NCI-H69 (cell line): ENCODE measurements at regions not wholly inside any gene's neighbourhood (a gene's known extent, or its start where the extent isn't known, plus 50 kb on each side); places are given as distances from the start of the nearest gene placed in this dataset.

Experiments used
- DNase-seq: peaks from one replicate; lab custom pipeline; 2025; lab: John Stamatoyannopoulos, UW

DNA sequence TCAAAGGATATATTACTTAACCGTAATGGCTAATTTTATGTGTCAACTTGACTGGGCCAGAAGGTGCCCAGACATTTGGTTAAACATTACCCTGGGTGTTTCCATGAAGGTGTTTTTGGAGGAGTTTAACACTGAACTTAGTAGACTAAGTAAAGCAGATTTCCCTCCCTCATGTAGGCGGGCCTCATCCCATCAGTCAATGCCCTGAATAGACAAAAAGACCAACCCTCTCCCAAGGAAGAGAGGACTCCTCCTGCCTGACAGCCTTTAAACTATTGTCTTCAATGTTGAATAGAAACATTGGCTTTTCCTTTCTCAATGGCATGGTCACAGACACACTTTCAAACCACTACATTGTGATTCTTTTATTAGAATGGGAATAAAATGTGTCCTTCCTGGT is 121.9 kb downstream of the SETD4 start:
- DNase-seq = no peak

DNA sequence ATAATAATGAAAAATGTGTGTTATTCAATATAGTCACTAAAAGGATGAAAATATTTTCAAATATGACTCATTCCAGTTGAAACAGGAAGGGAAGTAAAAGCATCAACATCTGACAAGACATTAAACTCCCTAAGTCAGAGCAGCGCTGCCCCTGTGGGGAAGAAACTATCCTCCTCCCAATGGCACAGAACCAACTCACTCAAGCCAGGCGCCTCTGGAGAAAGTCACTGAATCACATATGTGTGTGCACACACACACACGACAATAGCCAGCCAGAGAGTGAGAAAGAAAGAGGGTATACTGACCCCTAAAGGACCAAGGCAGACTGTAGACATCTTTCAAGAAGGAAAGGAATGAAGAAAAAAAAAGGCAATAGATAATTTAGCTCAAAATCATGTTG is 126.9 kb downstream of the SETD4 start:
- no peak for DNase-seq

DNA sequence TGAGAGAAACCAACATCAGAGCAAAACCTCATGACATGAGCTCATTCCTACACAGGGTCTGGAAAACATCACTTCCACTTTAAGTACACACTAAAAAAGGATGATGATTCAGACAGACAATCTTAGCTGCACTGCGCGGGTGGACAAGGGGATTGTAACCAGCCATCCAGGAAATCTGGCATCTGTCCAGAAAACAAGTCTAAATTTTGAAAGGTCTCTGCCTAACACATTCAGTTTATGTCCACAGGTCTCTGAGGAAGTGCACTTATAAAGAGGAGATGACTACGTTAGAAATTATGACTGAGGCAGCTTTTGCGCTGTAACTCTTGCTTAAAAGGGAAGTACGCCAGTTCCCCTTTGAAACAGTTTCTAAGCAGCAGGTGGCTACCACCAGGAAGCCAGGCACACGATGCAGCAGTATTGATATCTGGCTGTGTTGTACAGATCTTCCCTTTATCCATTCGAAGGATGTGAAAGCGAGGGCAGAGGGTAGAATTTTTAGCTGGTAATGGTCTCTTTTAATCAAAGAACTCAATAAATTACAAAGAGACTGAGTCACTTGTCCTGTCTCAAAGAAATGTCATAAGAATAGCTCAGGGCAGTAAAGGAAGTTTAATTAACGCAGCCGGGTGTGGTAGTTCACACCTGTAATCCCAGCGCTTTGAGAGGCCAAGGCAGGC is 128.0 kb downstream of the SETD4 start:
- DNase-seq = peak; percentile 47

DNA sequence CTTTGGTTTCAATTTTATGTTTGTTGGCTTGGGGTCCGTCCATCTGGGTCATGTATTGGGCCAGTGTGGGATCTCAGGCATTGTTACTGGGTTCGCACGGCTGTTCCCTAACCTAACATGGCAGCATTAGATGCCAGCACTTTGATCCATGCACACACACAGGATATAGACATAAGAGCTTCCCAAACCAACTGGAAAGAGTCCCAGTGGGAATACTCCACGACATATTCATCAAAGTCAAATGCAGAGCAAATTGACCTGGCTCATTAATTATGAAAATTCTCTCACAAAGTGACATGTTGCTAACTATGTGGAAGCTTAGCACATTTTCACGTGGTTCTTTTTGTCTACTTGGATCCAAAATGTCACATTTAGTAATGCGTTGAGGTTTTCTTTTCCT is 130.4 kb downstream of the SETD4 start:
- DNase-seq = no peak

DNA sequence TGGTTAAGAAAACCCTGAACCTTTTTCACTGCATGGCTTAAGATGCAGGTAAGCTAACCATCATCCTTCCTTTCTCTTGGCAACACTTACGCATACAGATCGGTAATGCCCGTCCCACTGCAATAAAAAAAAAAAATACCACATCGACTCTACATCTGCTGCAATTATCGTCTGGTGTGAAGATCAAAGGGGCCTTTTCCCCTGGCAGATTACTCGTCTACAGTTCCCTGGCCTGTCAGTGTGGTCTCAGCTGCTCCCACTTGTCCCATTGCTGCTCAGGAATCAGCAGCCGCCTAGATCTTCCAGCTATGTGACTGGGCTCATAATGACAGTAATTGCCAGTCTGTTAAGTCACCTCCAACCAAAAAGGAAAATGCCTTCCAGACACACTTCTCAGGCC is 133.1 kb downstream of the SETD4 start:
- DNase-seq = no peak

DNA sequence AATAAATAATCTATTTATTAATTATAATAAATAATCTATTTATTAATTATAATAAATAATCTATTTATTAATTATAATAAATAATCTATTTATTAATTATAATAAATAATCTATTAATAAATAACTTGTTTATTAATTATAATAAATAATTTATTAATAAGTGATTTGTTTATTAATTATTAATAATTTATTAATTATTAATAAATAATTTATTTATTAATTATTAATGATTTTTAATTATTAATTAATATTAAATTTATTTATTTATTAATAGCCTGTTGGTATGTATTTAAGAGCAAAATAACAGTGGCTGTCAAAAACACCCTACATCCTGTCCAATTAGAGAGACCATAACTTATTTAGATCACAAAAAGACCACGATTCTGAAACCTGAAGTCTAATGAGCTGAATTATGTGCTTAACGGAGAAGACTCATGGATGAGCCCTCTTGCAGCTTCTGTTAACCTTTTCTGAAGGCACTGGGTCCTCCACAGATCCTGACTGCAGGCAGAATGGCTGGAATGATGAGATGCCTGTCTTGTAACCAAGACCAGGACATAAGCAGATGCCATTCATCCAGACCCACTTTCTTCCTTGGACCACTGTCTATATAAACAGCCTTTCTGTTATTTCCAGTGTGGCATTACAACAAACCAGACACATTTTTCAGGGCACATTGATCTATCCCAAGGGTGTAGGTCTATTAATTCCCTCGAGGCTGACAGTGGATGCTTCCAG is 134.2 kb downstream of the SETD4 start:
- DNase-seq = peak; percentile 11

DNA sequence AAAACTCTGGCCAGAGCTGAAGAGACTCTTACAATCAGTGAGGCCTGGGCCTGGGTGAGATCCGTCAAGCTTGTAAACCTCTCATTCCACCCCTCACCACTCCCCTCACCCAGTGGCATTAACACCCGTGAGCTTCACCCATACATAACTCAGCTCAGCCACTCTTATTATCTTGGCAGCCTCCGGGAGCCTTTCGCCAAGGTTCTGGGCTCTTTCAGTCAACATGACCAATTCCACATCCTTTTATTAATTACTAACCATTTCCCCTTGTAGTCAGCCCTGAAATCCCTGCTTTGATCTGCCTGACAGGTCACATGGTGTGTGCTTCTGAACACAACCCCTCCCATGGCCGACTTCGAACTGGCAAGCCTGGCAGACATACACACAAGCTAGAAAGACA is 134.8 kb downstream of the SETD4 start:
- peak; percentile 21 for DNase-seq

DNA sequence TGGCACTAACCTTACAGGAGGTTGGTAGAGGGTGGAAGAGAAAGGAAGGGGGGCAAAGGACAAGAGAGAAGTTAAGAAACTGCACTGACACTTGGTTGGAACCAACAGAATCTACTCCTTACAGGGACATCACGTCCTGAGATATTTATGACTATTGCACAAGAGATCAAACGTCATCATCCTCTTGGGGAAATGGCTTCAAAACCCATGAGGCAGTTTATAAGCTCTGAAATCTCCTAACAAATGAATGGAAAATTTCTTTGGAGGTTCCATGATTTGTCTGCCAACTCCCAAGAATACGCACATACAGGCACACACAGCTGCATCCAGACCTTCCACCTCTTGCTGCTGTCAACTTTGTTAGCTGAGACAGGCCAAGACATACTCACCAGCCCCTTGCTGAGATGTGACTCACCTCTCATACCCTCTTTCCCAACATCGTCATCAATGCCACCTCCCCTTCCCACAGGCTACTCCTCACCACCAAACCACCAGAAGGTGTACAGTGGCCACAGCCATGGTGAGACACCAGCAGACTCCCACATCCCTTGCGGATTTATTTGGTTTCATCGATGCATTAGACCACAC is 135.5 kb downstream of the SETD4 start:
- no peak for DNase-seq

DNA sequence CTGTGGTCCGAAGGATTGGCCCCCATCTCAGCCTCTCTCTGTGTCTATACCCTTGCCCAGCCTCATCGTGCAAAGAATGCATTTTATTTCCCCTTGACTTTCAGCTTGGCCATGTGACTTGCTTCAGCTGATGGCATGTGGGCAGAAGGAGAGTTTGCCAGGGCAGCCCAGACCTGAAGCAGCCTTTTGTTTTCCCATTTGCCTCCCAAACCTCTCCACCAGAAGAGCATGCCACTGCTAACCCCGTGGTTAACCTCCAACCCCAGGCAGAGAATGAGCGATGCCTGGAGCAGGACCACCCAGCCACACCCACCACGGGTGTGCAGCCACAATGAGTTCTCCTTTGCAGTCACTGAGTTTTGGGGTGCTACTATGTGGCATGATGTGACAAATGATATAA is 136.4 kb downstream of the SETD4 start:
- no peak for DNase-seq

DNA sequence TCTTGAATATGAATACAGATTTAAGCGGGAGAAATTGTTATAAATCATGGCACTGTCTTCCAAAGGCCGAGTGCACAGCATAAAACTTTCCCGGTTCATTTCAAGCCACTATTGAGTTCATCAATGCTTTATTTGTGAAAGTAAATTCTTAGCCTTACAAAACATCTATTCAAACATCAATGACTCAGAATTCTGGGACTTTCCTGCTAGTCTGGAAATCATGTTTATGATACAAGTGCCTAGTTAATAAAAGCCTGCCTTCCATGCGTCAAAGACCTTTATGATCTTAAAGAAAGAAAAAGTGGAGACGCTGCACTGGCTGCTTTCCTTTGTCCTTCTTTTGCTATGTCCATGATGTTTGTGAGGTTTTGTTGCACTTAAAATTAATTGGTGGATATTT is 137.7 kb downstream of the SETD4 start:
- DNase-seq = no peak

DNA sequence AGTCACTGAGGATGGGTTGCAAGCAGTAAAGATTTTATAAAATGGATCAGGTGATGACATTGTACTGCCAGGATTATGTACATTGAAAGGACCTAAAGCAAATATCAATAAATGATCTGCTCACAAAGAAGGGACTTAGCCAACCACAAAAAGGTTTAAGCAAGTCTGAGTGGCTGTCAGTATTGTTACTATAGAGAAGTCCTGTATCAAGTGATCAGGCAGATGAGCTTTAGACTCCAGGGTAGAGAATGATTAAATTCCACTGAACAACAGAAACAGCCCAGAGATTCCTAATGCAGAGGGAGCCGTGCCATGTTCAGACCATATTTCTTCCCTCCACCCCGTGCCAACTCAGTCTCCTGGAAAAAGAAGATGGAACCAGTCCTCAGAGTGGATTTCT is 138.9 kb downstream of the SETD4 start:
- DNase-seq = no peak

DNA sequence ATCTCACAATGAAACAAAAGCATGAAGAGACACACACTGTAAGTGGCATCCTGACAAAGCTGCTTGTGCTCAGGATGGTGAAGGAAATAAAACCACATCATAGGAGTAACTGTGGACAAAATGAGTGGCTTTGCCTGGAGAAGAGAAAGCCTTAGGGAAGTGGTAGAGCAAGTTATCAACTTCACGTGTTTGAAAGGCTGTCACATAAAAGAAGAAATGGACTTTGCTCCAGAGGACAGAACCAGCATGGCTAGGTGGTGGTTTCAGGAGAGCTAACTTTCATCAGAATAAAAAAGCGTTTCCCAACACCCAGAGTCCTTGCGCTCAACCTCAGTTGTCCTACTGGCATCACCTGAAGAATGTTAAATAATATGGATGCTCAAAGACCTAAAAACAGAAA is 139.9 kb downstream of the SETD4 start:
- no peak for DNase-seq

DNA sequence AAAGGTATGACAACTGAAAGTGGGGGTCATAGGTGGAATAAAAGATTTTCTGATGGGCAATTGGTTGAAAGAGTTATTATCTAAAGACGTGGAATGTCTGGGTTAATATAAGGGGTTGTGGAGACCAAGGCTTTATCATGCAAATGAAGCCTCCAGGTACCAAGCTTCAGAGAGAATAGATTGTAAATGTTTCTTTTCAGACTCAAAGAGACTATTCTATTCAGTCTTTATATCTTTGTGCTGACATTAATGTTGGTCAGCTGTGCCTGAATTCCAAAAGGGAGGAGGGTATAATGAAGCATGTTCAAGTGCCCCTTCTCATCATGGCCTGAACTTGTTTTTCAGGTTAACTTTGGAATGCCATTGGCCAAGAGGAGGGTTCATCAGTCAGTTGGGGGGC is 145.3 kb downstream of the SETD4 start:
- no peak for DNase-seq

DNA sequence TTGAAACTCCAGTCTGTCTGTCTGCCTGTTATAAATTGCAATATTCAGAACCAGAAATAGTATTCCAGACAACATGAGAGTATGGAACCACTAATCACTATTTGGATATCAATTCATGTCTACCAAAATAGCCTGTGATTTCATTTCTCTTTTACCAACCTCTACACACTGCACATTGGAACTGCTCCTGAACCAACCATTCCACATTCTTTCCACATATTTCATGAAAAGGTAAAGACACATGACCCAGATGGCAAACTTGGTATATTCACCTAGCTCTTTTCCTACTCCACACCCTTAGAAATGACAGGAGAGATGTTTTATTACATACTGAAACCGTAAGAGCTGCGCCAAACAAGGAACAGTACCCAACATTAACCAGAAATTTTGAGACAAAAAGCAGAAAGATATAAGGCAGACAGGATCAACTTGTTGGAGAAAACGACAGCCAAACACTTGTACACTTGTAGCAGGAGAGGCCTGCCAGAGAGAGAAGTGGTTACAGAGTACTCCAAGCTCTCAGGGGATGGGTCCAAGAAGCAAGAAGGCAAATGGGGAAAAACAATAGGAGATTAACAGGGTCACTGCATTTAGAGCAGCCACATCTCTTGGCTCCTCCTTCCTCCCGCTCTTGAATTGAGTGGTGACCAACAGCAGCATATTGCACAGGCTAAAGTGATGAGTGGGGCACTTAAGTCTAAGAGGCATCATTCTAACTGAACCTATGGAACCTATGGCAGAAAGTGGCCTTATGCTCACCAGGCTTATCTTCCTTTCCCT is 148.7 kb downstream of the SETD4 start:
- no peak for DNase-seq

DNA sequence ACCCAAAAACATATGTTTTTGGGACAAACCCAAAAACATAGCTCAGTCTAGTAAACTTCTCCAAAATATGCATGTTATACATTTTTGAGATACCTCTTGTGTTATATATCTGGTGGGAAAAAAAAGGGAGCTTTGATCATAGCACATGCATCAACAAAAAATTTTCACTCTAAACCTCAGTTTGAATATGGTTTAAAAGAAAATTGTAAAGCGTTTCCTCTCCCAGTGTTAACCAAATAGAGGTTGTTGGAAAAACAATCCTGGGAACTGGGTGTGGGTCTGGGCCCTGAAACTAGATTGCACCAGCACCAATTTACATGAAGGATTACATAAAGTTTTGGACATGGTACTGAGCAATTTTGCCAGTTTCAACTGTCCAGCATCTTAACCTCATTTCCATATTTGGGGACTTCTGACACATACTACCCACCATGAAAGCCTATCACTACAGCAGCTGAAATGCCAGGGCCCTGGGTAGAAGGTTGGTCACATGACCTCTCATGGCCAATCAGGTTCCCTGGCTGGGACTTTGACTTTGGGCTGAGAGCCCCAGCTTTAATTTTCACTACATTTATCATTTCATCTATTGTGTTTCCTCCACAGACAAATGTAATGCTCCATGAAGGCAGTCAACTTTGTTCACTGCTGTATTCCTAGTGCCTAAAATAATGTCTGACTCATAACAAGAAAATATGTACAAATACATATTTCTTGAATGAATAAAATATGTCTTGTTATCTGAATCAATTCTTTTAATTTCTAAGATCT is 150.7 kb downstream of the SETD4 start:
- DNase-seq = no peak

DNA sequence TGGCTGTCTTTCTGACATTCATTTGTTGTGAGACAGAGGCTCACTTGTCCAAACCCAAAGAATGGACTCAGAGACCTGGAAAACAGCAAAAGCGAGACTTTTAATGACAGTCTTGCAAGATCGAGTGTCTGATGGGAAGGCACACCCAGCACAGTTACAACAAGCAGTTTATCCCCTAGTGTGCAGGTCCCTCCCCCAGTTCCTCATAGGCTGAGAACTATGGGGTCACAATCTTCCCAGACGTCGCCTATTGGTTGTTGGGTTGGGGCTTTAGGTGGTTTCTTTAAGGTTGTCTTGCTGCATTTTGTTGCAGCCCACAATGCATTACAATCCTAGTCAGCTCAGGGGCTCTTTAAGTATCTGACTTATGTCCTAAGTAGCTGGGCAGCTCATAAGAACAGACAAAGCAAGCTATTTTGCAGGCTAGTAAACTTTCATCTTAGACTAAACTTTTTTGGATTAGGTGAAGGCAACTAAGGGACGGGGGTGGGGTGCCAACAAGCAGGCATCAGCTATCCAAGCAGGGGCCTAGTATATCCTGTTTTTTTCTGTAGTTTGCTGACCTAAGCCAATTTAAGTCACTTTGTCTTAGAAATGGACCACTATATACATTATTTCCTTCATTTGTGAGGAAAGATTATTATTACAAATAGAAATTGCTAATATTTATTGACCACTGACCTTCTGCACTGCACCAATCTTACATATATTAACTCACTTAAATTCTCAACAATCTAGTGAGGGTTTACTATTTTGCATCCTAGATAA is 151.8 kb downstream of the SETD4 start:
- DNase-seq = no peak

DNA sequence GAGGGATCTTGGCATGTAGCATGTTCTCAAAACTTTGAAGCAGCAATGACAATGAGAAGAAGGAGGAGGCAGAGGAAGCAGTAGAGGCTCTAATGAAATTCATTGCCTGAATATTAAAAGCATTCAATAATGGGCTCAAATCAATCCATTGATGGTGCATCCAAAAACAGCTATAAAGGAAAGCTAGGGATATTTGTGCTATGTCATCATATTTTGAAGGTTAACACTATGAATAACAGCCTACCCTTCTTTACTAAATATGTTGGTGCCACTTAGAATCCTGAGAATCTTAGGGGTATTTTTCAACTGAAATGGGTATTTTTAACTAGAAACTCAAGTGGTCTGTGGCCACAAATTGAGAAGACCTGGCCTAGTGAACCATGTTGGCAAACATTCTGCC is 153.7 kb downstream of the SETD4 start:
- no peak for DNase-seq

DNA sequence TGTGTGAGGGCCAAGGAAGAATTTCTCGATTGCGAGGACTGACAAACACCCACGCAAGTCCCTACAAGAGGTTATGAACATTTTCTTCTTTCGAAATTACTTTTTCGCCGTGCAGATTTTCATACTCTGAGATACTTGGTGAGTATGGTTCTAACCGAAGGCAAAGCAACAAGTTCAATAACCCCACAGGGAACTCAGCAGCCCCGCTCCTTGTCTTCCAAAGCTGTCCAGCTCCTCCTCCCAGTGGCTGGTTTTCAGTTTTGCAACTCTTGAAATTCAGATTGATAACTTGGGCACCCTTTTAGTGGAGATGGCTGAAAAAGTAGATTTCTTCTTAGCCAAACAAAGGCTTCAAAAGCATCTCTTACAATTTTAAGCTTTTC is 154.4 kb downstream of the SETD4 start:
- no peak for DNase-seq

DNA sequence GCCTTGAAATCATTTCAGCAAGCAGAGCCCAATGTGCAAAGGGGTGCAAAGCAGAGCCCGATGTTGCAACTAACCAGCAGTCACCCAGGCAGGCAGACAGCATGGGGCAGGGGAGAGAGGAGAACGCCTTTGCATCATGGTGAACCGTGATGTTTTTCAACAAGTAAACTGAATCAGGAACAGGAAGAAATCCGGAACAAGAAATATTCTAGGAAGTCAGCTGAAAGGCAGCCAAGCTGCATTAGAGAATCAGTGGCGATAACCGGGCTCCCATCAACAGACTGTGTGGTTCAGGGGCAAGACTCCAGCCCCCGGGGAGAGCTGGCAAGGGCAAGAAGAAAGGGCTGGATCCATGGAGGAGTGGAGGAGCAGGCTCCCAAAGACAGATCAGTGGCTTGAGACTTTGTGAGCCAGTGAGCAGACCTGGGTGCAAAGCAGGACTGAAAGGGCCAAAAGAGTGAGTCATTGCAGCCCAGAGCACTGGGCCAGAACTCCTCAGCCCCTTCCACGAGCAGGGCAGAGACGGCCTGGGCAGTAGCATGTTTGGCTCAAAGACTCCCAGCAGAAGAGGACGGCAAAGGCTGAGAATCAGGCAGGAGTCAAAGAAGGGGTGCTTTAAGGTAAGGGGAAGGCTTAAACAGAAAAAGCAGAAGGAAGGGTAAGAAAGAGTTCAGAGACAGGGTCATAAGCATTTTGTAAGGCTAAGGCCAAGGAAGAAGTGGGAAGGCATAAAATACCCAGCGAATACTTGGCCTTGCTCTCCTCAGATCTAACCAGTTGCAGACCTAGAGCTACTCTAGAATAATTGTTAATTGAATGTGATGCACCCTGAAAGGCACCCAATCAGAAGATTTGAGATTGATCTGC is 155.0 kb downstream of the SETD4 start:
- DNase-seq = no peak

DNA sequence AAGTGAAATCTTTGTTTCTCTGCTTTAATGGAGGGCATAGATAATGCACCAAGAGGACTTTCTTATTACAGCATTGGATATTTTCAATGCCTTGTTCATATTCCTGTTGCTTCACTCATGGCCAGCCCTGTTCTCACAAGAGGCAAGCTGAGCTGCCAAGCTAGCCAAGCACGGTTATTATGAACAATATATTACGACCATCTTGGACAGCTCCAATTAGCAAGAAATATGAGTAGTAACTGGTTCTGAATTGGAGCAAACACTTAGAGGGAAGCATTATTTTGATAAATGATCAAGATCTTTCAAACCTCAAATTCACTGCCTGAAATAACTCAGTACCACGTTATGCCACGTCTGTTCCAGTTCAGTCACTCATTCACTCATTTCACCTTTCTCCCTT is 159.8 kb downstream of the SETD4 start:
- no peak for DNase-seq
